NCI-H187 treated with DMSO at 0.1 percent for 48 hours (cell line): ENCODE measurements at regions not wholly inside any gene's neighbourhood (a gene's known extent, or its start where the extent isn't known, plus 50 kb on each side); places are given as distances from the start of the nearest gene placed in this dataset.

Source experiments
- DNase-seq: peaks from one replicate; lab custom pipeline; 2025; lab: John Stamatoyannopoulos, UW

- DNase-seq, result no peak
Observed at GRCh38 chr2:5544205-5544786, 147.9 kb upstream of the SOX11 start.

DNA sequence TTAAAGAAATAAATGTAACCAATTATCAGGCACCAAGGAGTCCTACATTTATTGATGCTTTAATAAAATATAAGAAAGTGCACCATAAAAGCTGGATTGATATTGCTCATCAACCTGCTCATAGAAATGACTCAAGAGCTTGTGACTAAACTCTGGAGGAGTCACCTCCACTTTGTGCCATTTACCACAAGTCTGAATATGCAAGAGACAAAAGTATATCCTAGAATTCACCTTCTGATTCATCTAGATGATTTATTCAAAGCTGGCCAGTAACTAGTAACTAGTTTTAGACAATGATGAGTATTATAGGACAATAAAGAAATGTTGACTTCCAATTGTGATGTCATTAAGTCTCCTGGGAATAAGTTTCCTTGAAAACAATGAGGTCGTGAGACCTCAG is 146.0 kb upstream of the SOX11 start:
- no peak for DNase-seq

DNA sequence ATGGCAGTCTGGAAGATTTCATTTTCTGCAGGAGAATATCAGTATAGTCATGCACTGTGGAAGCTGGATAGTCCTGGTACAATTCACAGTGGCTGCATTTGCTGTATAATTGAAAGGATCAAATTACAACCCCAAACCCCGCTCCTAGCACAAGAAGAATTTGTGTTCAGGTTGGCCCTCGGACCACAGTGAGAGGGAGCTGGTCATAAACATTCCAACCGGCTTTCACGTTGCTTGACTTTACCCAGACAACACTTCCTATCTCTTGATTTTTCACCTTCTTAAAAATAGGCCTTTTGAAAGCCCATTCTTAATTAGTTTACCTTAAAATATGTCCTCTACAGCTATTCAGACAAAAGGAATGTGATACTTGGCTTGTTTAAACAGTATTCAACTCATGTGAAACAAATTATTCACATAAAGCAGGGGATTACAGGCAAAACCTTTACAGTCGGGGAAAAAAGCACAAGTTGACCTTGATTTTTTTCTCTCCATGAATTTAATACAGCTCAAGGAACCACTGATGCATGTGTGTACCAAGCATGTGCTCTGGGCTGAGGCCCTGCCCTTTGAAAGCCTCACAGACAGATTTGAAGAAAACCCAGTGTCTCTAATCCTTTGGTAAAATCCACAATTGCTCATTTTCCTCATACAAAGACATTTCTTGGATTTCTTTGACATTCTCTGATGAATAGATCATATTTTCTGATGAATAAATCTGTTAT is 143.0 kb upstream of the SOX11 start:
- no peak for DNase-seq

DNA sequence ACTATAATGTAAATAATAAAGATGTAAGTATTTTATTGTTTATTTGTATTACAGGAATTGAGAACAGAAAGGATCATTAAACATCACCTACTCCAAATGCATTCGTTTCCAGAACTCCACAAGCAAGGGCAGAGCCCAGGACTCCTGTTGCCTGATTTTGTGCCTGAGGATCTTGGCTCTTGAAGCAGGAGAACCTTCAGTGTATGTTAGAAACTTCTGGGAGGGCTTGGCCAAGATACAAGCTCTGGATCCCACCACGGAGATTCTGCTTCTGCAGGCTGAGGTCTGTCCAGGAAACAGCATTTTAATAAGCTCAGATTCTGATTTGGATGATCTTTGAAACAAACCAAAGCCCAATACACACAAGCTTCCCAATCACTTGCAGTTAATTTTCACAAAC is 142.4 kb upstream of the SOX11 start:
- no peak for DNase-seq

GRCh38 chr2:5555636-5556035 is 136.5 kb upstream of the SOX11 start:
- no peak for DNase-seq

DNA sequence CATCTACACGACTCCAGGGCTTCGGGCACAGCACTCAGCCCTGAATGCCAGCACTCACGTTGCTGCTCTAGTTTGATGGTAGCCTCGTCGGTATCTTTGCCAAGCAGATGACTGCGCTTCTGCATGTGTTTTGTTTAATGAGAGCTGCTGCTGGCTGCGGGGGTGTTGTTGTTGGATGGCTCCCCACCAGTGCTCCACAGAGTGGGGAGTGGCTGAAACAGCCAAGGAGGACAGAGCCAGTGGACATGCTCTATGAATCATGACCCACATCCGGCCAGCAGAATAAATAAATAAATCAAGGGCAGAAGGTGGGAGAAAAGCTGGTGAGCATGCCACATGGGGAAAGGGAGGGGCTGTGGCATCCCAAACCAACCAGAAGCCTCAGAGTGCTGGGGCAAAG is 131.2 kb upstream of the SOX11 start:
- no peak for DNase-seq

DNA sequence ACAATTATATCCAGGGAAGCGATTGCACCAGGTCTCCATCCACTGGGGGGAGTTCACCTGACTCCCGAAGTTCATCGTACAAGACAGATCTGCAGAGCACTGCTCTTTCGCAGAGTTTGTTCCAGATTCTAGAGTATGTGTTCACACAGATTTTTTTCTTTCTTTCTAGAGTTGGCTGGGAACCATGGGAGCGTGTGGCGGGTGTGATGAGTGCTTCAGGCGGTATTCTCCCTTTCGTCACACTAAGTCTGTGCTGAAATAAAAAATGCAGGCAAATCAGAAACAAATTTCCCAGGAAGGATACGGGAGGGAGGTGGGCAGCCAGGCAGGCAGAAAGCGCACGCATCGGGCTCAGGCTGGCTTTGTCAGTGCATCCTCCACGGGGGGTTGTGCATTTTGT is 129.8 kb upstream of the SOX11 start:
- no peak for DNase-seq

DNA sequence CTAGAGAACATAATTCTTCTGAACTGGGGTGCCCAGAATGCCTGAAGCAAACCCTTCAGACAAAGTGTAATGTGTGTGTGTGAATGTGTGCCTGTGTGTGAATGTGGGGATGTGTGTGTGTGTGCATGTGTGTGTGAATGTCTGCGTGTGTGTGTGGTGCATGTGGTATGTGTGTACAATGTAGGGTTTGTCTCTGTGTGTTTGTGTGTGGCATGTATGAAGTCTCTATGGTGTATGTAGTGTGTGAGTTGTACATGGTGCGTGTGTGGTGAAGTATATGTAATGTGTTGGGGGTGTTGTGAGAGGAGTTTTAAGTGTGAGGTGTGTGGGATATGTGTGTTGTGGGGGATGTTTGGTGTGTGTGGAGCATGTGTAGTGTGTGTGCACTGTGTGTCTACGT is 129.3 kb upstream of the SOX11 start:
- no peak for DNase-seq

DNA sequence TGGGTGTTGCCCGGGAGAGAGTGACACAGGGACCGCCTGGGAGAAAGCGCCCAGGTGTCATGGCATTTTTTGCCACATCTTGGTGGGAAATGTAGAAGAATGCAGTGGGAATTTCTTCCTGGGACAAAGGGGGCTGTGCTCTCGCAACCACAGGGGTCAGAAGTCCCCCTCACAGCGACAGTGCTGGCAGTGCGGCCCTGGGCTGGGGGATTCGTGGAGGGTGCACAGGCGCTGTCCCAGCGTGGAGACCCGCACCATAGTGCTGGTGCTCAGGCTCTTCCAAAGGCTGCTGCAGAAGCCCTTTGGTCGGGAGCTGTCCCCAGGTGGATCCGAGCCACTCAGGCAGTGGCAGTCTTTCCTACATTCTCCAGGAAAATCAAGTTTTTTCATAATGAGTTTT is 128.8 kb upstream of the SOX11 start:
- DNase-seq, result no peak

- DNase-seq, result no peak
Observed at GRCh38 chr2:5569256-5569655, 122.9 kb upstream of the SOX11 start.

- DNase-seq, result no peak
Observed at GRCh38 chr2:5576015-5576414, 116.2 kb upstream of the SOX11 start.

DNA sequence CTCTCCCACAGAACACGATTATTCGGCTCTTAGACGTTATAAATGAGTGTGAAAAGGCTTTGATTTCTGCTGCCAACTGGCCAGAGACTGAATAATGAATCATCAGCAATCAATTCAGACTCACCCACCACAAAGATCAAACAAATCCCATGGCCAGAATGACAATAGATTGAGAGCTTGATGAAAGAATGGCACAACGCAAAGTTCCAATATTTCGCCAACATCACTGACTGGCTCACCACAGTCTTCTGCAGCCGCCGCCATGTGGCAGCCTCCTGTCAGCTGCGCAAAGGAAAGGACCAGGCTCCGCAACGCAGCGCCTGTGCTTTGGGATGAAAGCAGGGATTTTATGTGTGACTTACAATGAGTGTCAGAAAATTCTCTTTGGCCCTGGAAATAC is 104.4 kb upstream of the SOX11 start:
- DNase-seq, result no peak

- no peak for DNase-seq
Observed at GRCh38 chr2:5588601-5589000, 103.6 kb upstream of the SOX11 start.

DNA sequence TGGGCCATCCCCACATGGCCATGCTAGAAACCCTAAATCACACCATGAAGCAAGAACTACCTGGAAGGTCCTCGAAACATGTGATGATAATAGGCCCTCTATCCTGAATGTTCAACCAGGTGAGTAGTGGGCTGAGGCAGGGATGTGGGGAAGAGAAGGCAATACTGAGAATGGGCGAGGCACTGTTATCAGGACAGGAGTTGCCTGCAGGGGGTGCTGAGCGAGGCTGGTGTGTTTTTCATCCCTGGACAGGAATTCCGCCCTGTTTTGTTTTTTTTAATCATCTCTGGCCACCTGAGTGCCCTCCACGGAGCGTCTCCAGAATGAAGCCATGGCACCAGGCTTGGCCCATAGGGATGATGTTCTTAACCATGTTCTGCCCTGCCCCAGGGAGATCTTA is 103.0 kb upstream of the SOX11 start:
- no peak for DNase-seq

- no peak for DNase-seq
Observed at GRCh38 chr2:5590886-5591285, 101.3 kb upstream of the SOX11 start.

- no peak for DNase-seq
Observed at GRCh38 chr2:5592916-5593315, 99.3 kb upstream of the SOX11 start.

- DNase-seq, result no peak
Observed at GRCh38 chr2:5594249-5594695, 97.9 kb upstream of the SOX11 start.

DNA sequence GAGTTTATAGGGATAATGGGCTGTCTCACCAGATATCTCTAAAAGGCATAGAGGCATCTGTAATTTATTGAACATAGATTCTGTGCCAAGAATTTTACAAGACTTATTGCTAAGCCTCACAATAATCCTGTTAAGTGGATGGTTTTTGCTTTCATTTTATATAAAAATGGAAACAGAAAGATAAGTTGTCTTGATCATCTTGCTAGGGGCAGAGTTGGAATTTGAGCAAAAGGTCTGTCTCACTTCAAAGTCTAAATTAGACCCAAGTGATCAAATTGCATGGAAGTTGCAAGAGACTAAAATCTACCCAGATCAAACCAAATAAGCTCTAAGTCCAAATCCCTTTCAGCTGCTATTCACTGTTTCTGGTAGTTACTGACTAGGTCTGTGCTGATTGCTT is 95.3 kb upstream of the SOX11 start:
- no peak for DNase-seq

GRCh38 chr2:5598156-5598555 is 94.0 kb upstream of the SOX11 start:
- DNase-seq, result no peak

DNA sequence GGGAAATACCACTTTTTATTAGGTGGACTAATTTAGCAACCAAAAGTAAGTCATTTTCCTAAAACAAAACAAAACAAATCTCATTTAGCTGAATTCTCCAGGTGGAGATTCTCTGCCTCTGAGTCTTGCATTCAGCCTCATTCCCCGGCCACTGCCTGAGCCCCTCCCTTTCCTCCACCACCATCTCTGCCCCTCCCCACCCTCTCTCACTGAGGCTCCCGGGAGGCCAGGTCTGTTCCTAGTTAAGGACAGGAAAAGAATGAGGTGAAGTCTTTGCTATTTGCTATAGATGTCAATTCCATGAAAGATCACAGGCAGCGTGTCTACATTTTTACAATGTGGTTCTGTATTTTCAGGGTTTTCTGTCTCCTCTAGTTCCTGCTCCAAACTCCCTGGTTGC is 83.0 kb upstream of the SOX11 start:
- DNase-seq, result no peak

GRCh38 chr2:5612666-5613065 is 79.5 kb upstream of the SOX11 start:
- DNase-seq, result no peak

- no peak for DNase-seq
Observed at GRCh38 chr2:5616019-5616418, 76.2 kb upstream of the SOX11 start.

- DNase-seq, result no peak
Observed at GRCh38 chr2:5617358-5617757, 74.8 kb upstream of the SOX11 start.

DNA sequence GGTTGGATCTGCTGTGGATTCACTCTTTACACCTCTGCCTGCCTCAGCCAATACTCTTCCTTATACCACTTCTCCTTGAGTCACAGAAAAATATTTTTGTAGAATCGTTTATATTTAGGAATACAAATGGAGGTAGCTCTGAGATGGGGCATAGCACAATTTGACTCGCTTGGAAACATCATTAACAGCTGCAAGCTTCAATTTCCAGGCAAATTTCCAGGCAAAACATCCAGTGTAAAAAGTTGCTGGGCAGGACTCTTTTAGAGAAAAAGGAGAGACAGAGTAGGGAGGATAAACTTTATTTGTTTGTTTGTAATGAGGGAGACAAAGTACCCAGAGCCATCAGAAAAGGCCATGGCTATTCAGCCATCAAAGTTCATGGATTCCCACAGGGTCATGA is 74.4 kb upstream of the SOX11 start:
- DNase-seq, result no peak
